GM12878 (cell line): ENCODE measurements at regions not wholly inside any gene's neighbourhood (a gene's known extent, or its start where the extent isn't known, plus 50 kb on each side); places are given as distances from the start of the nearest gene placed in this dataset.

Source experiments
- CREB1 ChIP-seq: IDR thresholded peaks from 2 replicates; pipeline ENCODE4 v1.6.1; 2012; ENCODE audit warnings: low read depth, mild to moderate bottlenecking, inconsistent platforms
- CTCF ChIP-seq, 3 experiments: IDR thresholded peaks in 2 of 3; conservative IDR thresholded peaks in 1 of 3; 2 replicates each; pipeline ENCODE4 v1.5.1; 2011; ENCODE audit warnings: low read depth in 3 of 3, low read length in 3 of 3, mild to moderate bottlenecking in 3 of 3, control low read depth in 2 of 3, moderate library complexity in 2 of 3, inconsistent platforms in 1 of 3, mixed read lengths in 1 of 3; ENCODE audit not compliant: control insufficient read depth in 2 of 3, insufficient read depth in 1 of 3; ENCODE audit errors: extremely low read depth in 1 of 3
- EP300 ChIP-seq, 2 experiments: fragments of 150-350 bp in 1 of 2; IDR thresholded peaks; 2 replicates each; pipeline ENCODE4 v1.6.1; 2011 to 2012; ENCODE audit warnings: low read depth in 2 of 2, low read length in 2 of 2, borderline replicate concordance in 1 of 2, improper control_type of control experiment in 1 of 2, inconsistent platforms in 1 of 2; ENCODE audit not compliant: control insufficient read depth in 1 of 2
- LARP7 ChIP-seq: fragments of 450-650 bp; IDR thresholded peaks from 2 replicates; pipeline ENCODE4 v1.6.1; 2017; ENCODE audit warnings: mild to moderate bottlenecking
- MXI1 ChIP-seq: fragments of 150-350 bp; IDR thresholded peaks from 2 replicates; pipeline ENCODE4 v1.6.1; 2011; ENCODE audit warnings: low read depth, mild to moderate bottlenecking, inconsistent platforms, low read length, improper control_type of control experiment
- NR2C2 ChIP-seq: IDR thresholded peaks from 2 replicates; pipeline ENCODE4 v1.6.1; 2011; ENCODE audit warnings: borderline replicate concordance, low read depth; ENCODE audit not compliant: control insufficient read depth, insufficient read length
- POLR2A ChIP-seq: IDR thresholded peaks from 2 replicates; pipeline ENCODE4 v1.6.1; 2011; ENCODE audit warnings: low read depth, mild to moderate bottlenecking, low read length
- RAD21 ChIP-seq: IDR thresholded peaks from 2 replicates; pipeline ENCODE4 v1.6.1; 2011; ENCODE audit warnings: mild to moderate bottlenecking, low read depth, low read length, moderate library complexity; ENCODE audit not compliant: insufficient read depth
- RELA ChIP-seq: fragments of 450-650 bp; IDR thresholded peaks from 2 replicates; pipeline ENCODE4 v1.8.0; 2014; ENCODE audit warnings: borderline replicate concordance; ENCODE audit not compliant: partially characterized antibody
- REST ChIP-seq: IDR thresholded peaks from 2 replicates; pipeline ENCODE4 v1.6.1; 2012; ENCODE audit warnings: mild to moderate bottlenecking, low read depth, low read length
- TAF1 ChIP-seq: IDR thresholded peaks from 2 replicates; pipeline ENCODE4 v1.6.1; 2011; ENCODE audit warnings: mild to moderate bottlenecking, low read depth, low read length, borderline replicate concordance

GRCh38 chr18:47526147-47526546 is 274.7 kb upstream of the SKOR2 start:
- TF ChIP-seq CTCF (IDR thresholded peaks at IDR 0.05 in 2 of 3, conservative IDR thresholded peaks at IDR 0.05 in 1 of 3; ENCODE audit: control insufficient read depth in 2 of 3, extremely low read depth in 1 of 3, insufficient read depth in 1 of 3, low read depth in 3 of 3, low read length in 3 of 3) = no peak
- TF ChIP-seq NR2C2 = no peak
- no peak for TF ChIP-seq TAF1
- no peak for TF ChIP-seq RELA
- TF ChIP-seq REST = no peak
- TF ChIP-seq EP300 (IDR thresholded peaks at IDR 0.05; ENCODE audit: borderline replicate concordance in 1 of 2, control insufficient read depth in 1 of 2, low read depth in 2 of 2, low read length in 2 of 2) = no peak
- TF ChIP-seq POLR2A = no peak
- TF ChIP-seq CREB1 = no peak
- no peak for TF ChIP-seq LARP7
- TF ChIP-seq MXI1 = no peak
- no peak for TF ChIP-seq RAD21
